Epithelial cell of esophagus (primary cell): ENCODE measurements at regions not wholly inside any gene's neighbourhood (a gene's known extent, or its start where the extent isn't known, plus 50 kb on each side); places are given as distances from the start of the nearest gene placed in this dataset.

Experiments
- DNase-seq: peaks from one replicate; pipeline ENCODE4 v3.0.0; 2010; ENCODE audit warnings: low read depth
- H3K4me3 ChIP-seq: 2 replicates; pipeline ENCODE4 v1.5.1; 2011; ENCODE audit warnings: mild to moderate bottlenecking, low read length, control low read depth
- CTCF ChIP-seq: IDR thresholded peaks from 2 replicates; pipeline ENCODE4 v1.5.1; 2011; ENCODE audit warnings: low read depth, mild to moderate bottlenecking, low read length, control low read depth, inconsistent platforms; ENCODE audit not compliant: insufficient read depth; ENCODE audit errors: missing control alignments

- no peak for DNase-seq
- no peak for TF ChIP-seq CTCF
- H3K4me3 ChIP-seq = no peak overlapping the region
These were observed 782.4 kb upstream of the ZNF608 start for GRCh38 chr5:125528881-125529280.

GRCh38 chr5:125530833-125531615 lies 784.6 kb upstream of the ZNF608 start:
- TF ChIP-seq CTCF = no peak
- no peak overlapping the region for H3K4me3 ChIP-seq
- DNase-seq = no peak

- no peak for DNase-seq
- TF ChIP-seq CTCF = no peak
- no peak overlapping the region for H3K4me3 ChIP-seq
These were observed 789.7 kb upstream of the ZNF608 start for GRCh38 chr5:125536095-125536494.

- peak; percentile 63 for DNase-seq
- TF ChIP-seq CTCF = no peak
- no peak overlapping the region for H3K4me3 ChIP-seq
These were observed 790.1 kb upstream of the ZNF608 start for GRCh38 chr5:125536582-125536981.

- no peak overlapping the region for H3K4me3 ChIP-seq
- DNase-seq = no peak
- TF ChIP-seq CTCF = no peak
These were observed 791.2 kb upstream of the ZNF608 start for GRCh38 chr5:125537661-125538060.

GRCh38 chr5:125538469-125538868 lies 792.0 kb upstream of the ZNF608 start:
- no peak for TF ChIP-seq CTCF
- H3K4me3 ChIP-seq = no peak overlapping the region
- DNase-seq = no peak

- no peak for DNase-seq
- TF ChIP-seq CTCF = no peak
- no peak overlapping the region for H3K4me3 ChIP-seq
These were observed 794.6 kb upstream of the ZNF608 start for GRCh38 chr5:125541085-125541484.
